Fibroblast of pulmonary artery (primary cell): ENCODE measurements at regions not wholly inside any gene's neighbourhood (a gene's known extent, or its start where the extent isn't known, plus 50 kb on each side); places are given as distances from the start of the nearest gene placed in this dataset.
A peak's percentile ranks its signal among the peaks of the same experiment; 100 is the strongest.

Source experiments
- DNase-seq: peaks from one replicate; pipeline ENCODE4 v3.0.0-alpha.2; 2010; ENCODE audit warnings: low read depth
- H3K4me3 ChIP-seq: replicated peaks from 2 replicates; pipeline ENCODE4 v1.5.1; 2011; ENCODE audit warnings: low read depth, mild to moderate bottlenecking, control low read depth, low read length, moderate library complexity
- TF ChIP-seq, protein P1 (sequence below): IDR thresholded peaks from 2 replicates; pipeline ENCODE4 v1.5.1; 2011; ENCODE audit warnings: mild to moderate bottlenecking, control low read depth, low read length, inconsistent platforms; ENCODE audit errors: missing control alignments

DNA sequence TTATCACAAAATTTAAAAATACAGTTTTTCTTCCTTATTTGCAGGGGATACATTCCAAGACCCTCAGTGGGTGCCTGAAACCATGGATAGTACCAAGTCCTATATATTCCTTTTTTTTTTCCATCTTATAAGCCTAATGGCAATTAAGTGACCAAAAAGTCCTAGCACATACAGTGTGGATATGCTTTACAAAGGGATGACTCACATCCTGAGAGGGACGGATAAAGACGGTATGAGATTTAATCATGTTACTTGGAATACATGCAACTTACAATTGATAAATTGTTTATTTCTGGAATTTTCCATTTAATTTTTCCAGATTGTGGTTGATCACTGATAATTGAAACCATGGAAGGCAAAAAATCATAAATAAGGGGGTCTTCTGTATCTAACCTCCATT is 181.2 kb upstream of the BRINP3 start:
- TF ChIP-seq, protein P1, sequence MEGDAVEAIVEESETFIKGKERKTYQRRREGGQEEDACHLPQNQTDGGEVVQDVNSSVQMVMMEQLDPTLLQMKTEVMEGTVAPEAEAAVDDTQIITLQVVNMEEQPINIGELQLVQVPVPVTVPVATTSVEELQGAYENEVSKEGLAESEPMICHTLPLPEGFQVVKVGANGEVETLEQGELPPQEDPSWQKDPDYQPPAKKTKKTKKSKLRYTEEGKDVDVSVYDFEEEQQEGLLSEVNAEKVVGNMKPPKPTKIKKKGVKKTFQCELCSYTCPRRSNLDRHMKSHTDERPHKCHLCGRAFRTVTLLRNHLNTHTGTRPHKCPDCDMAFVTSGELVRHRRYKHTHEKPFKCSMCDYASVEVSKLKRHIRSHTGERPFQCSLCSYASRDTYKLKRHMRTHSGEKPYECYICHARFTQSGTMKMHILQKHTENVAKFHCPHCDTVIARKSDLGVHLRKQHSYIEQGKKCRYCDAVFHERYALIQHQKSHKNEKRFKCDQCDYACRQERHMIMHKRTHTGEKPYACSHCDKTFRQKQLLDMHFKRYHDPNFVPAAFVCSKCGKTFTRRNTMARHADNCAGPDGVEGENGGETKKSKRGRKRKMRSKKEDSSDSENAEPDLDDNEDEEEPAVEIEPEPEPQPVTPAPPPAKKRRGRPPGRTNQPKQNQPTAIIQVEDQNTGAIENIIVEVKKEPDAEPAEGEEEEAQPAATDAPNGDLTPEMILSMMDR = no peak

DNA sequence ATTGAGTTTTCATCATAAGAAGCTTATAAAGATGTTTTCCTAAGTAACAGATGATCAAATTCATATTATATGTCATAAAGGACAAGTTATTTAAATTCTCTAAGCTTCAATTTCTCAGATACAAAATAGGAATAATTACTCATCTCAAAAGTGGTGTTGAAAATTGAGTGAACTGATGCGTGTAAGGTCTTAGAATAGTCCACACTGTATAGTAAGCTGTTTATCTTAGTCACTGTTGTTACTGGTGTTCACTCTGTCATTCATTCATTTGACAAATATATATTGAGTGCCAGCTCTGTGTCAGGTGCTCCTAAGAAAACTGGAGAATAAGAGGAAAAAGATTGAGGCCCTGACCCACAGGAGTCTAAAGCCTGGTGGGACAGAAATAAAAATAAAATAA is 186.3 kb upstream of the BRINP3 start:
- no peak overlapping the region for H3K4me3 ChIP-seq
- no peak for DNase-seq
- TF ChIP-seq, protein P1 = no peak

More for the DNA sequence above, 181.2 kb upstream of the BRINP3 start:
- DNase-seq = peak; percentile 26
- H3K4me3 ChIP-seq = no peak overlapping the region

DNA sequence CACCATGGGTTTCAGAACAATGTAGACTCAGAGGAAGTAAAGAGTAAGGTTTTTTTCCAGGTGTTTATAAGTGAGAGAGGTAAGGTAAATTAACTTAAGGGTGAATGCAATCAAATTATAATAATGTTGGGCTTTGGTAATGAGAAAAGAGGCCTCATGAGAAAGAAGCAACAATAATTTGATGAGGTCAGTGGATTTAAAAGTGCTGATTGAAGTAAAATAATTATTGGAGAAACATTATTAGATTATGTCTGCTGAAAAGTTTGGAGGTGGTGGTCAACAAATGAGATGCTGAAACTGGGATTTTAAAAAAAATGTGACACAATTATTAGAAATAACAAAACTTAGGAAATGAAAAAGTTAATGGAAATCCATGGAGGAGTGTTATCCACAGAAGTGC is 187.4 kb upstream of the BRINP3 start:
- no peak overlapping the region for H3K4me3 ChIP-seq
- DNase-seq = no peak
- TF ChIP-seq, protein P1 = no peak

DNA sequence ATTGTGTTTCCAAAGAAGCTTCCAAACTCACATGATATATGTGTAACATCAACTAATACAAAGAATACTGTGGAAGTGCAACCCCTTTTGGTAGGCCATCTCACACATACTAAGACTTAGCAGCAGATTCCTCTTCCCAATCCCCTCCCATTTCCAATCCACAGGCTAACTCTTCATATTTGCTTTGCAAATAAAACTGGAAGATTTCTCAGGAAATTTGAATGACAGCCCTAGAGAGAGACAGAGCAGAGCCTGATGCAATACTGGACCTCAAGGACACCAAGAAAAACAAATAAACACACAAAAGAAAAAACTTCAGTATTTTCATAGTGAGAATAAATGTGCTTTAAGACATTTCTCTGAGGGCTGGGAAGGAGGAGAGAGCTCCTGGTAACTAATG is 190.2 kb upstream of the BRINP3 start:
- H3K4me3 ChIP-seq = no peak overlapping the region
- TF ChIP-seq, protein P1 = no peak
- DNase-seq = no peak

DNA sequence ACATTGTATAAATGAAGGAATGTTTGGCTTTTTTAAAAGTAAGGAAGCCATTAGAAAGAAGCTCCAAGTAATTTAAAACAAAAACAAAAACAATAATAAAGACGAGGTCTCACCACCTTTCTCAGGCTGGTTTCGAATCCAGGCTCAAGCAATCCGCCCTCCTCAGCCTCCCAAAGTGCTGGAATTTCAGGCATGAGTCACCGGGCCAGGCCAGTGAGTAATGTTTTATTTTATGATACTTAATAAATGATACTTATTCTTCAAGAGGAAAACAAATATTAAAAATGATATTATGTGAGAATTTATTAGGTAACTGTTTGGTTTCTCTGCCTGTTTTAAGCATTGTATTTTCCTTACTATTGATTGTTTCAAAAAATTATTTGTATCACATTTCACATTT is 201.4 kb upstream of the BRINP3 start:
- TF ChIP-seq, protein P1 = no peak
- H3K4me3 ChIP-seq = no peak overlapping the region
- peak; percentile 17 for DNase-seq

DNA sequence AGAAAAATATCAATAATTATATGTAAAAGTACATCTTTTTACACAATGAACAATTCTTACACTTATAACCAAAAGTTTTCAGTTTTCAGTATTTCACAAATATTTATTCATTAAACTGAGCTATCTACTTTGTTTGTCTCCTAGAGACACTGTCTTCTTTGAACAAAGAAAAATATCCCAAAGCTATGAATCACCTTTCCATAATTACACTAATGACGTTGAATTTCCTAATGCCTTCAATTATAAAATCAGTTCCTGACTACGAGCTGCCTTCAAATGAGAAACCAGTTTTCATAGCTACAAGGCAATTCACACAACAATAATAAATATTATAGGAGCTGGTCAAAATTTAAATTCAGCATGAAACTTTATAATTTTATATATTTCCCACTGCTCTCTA is 201.8 kb upstream of the BRINP3 start:
- TF ChIP-seq, protein P1 = no peak
- peak; percentile 5 for DNase-seq
- H3K4me3 ChIP-seq = no peak overlapping the region

DNA sequence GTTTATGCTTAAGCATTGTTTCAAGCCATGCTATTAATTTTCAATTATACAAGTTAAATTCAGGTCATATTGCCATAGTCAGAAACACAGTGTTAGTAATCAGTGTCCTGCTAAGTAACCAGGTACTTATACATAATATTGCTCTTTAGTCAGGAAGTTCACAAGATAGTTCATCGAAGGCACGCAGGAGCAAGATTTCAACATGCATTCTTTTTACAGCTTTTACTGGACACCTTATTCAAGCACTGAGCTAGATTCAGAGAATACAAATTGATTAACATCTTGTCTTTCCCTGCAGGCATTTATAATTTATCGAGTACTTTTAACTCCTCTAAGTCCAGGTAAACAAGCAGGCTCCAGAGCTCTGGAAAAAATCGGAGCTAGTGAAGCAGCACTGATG is 202.3 kb upstream of the BRINP3 start:
- no peak for DNase-seq
- TF ChIP-seq, protein P1 = no peak
- no peak overlapping the region for H3K4me3 ChIP-seq
